ENCODE measurements at regions not wholly inside any gene's neighbourhood (a gene's known extent, or its start where the extent isn't known, plus 50 kb on each side); places are given as distances from the start of the nearest gene placed in this dataset.

DNA sequence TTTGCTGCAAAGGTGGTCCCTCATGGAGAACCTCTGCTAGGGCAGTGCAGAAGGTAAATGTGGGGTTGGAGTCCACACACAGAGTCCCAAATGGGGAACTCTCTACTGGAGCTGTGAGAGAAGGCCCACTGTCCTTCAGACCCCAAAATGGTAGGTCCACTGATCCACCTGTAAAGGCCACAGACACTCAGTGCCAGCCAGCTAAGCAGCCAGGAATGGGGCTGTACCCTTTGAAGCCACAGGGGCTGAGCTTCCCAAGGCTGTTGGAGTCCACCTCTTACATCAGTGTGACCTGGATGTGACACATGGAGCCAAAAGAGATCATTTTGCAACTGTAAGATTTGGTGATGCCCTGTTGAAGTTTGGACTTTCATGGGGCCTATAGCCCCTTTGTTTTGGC, 252.4 kb upstream of the GULP1 start:
- Histone ChIP-seq H2AFZ (ENCODE audit: low read length) (no peak overlapping the region), H3K9me3 (ENCODE audit: low read length) (no peaks in the 10 kb centered on the region), H3K4me2 (ENCODE audit: low read length) (no peak overlapping the region), H3K79me2 (ENCODE audit: insufficient read depth, low read depth, low read length) (no peaks in the 10 kb centered on the region), H3K27ac (ENCODE audit: low read depth, low read length, poor library complexity, severe bottlenecking) (no peak overlapping the region), H3K36me3 (ENCODE audit: insufficient read depth, low read length) (no peaks in the 10 kb centered on the region), H4K20me1 (ENCODE audit: insufficient read depth, low read length) (no peaks in the 10 kb centered on the region), H3K9me2 (ENCODE audit: insufficient read depth, low read length) (no peaks in the 10 kb centered on the region), H3K4me3 (ENCODE audit: low read depth, low read length, poor library complexity, severe bottlenecking) (no peak overlapping the region), H3K4me1 (ENCODE audit: insufficient read depth, low read length, poor library complexity, severe bottlenecking) (no peaks in the 10 kb centered on the region)
- TF ChIP-seq EZH2phosphoT487 (IDR thresholded peaks at IDR 0.05; ENCODE audit: borderline replicate concordance, low read depth, low read length) = no peak
- TF ChIP-seq, protein P1, sequence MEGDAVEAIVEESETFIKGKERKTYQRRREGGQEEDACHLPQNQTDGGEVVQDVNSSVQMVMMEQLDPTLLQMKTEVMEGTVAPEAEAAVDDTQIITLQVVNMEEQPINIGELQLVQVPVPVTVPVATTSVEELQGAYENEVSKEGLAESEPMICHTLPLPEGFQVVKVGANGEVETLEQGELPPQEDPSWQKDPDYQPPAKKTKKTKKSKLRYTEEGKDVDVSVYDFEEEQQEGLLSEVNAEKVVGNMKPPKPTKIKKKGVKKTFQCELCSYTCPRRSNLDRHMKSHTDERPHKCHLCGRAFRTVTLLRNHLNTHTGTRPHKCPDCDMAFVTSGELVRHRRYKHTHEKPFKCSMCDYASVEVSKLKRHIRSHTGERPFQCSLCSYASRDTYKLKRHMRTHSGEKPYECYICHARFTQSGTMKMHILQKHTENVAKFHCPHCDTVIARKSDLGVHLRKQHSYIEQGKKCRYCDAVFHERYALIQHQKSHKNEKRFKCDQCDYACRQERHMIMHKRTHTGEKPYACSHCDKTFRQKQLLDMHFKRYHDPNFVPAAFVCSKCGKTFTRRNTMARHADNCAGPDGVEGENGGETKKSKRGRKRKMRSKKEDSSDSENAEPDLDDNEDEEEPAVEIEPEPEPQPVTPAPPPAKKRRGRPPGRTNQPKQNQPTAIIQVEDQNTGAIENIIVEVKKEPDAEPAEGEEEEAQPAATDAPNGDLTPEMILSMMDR (conservative IDR thresholded peaks at IDR 0.05; ENCODE audit: low read length) = no peak
- intact Hi-C loops (cut with micrococcal nuclease; ENCODE audit: unreplicated experiment) = no loop called here
- ChIA-PET POLR2A (no interaction called here), CTCF (ENCODE audit: unreplicated experiment) (no interaction called here)
- no TSS peak for BruUV-seq (replicated peaks)
- no peak for DNase-seq (ENCODE audit: low spot score)

DNA sequence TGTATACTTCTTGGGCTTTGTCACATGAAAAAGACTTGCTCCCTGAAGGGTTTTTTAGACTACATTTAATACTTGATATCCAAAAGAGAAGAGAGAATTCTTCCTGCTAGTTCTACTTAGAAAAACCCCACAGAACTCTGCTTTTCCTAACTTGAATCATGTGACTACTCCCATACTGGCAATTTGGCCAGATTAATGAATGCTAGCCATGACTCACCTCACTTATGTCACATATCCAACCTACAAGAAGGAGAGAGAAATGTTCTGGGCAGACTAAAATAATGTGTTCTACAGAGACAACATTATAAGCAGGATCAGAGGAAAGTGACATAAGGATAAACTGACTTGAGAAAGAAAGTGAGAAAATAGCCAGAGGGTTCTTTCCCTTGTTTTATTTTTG, 249.3 kb upstream of the GULP1 start:
- ChIA-PET CTCF (ENCODE audit: unreplicated experiment) (no interaction called here), POLR2A (no interaction called here)
- H2AFZ ChIP-seq (ENCODE audit: low read length) = no peak overlapping the region
- no TSS peak for BruUV-seq (replicated peaks)
- H4K20me1 ChIP-seq (ENCODE audit: insufficient read depth, low read length) = no peaks in the 10 kb centered on the region
- no peaks in the 10 kb centered on the region for H3K4me1 ChIP-seq (ENCODE audit: insufficient read depth, low read length, poor library complexity, severe bottlenecking)
- no peak for DNase-seq (ENCODE audit: low spot score)
- H3K36me3 ChIP-seq (ENCODE audit: insufficient read depth, low read length) = no peaks in the 10 kb centered on the region
- no peaks in the 10 kb centered on the region for H3K9me3 ChIP-seq (ENCODE audit: low read length)
- H3K9me2 ChIP-seq (ENCODE audit: insufficient read depth, low read length) = no peaks in the 10 kb centered on the region
- H3K27ac ChIP-seq (ENCODE audit: low read depth, low read length, poor library complexity, severe bottlenecking) = no peak overlapping the region
- H3K4me2 ChIP-seq (ENCODE audit: low read length) = no peak overlapping the region
- H3K4me3 ChIP-seq (ENCODE audit: low read depth, low read length, poor library complexity, severe bottlenecking) = no peak overlapping the region
- H3K79me2 ChIP-seq (ENCODE audit: insufficient read depth, low read depth, low read length) = no peaks in the 10 kb centered on the region
- TF ChIP-seq EZH2phosphoT487 (IDR thresholded peaks at IDR 0.05; ENCODE audit: borderline replicate concordance, low read depth, low read length) = no peak
- TF ChIP-seq, protein P1 (conservative IDR thresholded peaks at IDR 0.05; ENCODE audit: low read length) = no peak
- intact Hi-C loops (cut with micrococcal nuclease; ENCODE audit: unreplicated experiment) = no loop called here

DNA sequence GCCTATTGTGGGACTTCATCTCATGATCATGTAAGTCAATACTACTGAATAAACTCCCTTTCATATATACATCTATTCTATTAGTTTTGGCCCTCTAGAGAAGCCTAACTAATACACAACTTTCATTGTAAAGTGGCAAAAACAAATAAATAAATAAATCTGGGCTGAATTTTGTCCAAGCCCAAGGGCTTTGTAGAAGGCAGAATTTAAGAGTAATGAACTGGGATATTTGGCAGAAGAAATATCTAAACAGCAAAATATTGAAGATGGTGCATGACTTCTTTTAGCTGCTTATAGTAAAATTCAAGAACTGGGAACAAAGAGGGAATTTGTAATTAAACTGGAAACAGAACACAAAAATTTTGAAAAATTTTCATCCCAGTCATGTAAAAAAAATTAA, 246.7 kb upstream of the GULP1 start:
- H4K20me1 ChIP-seq (ENCODE audit: insufficient read depth, low read length) = no peaks in the 10 kb centered on the region
- H3K9me2 ChIP-seq (ENCODE audit: insufficient read depth, low read length) = no peaks in the 10 kb centered on the region
- no peaks in the 10 kb centered on the region for H3K79me2 ChIP-seq (ENCODE audit: insufficient read depth, low read depth, low read length)
- H2AFZ ChIP-seq (ENCODE audit: low read length) = no peak overlapping the region
- ChIA-PET POLR2A (interaction anchor here (0.7 kb wide), 2 partner anchors 63 to 129 kb away, joined by 3 to 4 read pairs; no protein-coding TSS in a partner anchor), CTCF (ENCODE audit: unreplicated experiment) (no interaction called here)
- H3K4me1 ChIP-seq (ENCODE audit: insufficient read depth, low read length, poor library complexity, severe bottlenecking) = no peaks in the 10 kb centered on the region
- intact Hi-C loops (cut with micrococcal nuclease; ENCODE audit: unreplicated experiment) = no loop called here
- DNase-seq (ENCODE audit: low spot score) = no peak
- H3K27ac ChIP-seq (ENCODE audit: low read depth, low read length, poor library complexity, severe bottlenecking) = no peak overlapping the region
- H3K4me3 ChIP-seq (ENCODE audit: low read depth, low read length, poor library complexity, severe bottlenecking) = no peak overlapping the region
- H3K36me3 ChIP-seq (ENCODE audit: insufficient read depth, low read length) = no peaks in the 10 kb centered on the region
- no TSS peak for BruUV-seq (replicated peaks)
- H3K4me2 ChIP-seq (ENCODE audit: low read length) = no peak overlapping the region
- no peak for TF ChIP-seq EZH2phosphoT487 (IDR thresholded peaks at IDR 0.05; ENCODE audit: borderline replicate concordance, low read depth, low read length)
- TF ChIP-seq, protein P1 (conservative IDR thresholded peaks at IDR 0.05; ENCODE audit: low read length) = no peak
- no peaks in the 10 kb centered on the region for H3K9me3 ChIP-seq (ENCODE audit: low read length)

All from OCI-LY7 (cell line).